PFSK-1 (cell line): ENCODE measurements at regions not wholly inside any gene's neighbourhood (a gene's known extent, or its start where the extent isn't known, plus 50 kb on each side); places are given as distances from the start of the nearest gene placed in this dataset.

Experiments
- FOXP2 ChIP-seq: optimal IDR thresholded peaks from 2 replicates; pipeline ENCODE3; 2011; ENCODE audit warnings: borderline replicate concordance, control low read depth, inconsistent platforms; ENCODE audit not compliant: insufficient read depth; ENCODE audit errors: extremely low read length, extremely low read depth
- POLR2AphosphoS5 ChIP-seq: IDR thresholded peaks from 2 replicates; pipeline ENCODE4 v1.6.1; 2012; ENCODE audit warnings: low read depth, mild to moderate bottlenecking, control low read depth, low read length, moderate library complexity
- REST ChIP-seq, 2 experiments: IDR thresholded peaks; 2 replicates each; pipeline versions ENCODE4 v1.6.1 to v1.8.0; 2011 to 2012; ENCODE audit warnings: low read depth in 2 of 2, low read length in 2 of 2, control low read depth in 1 of 2, inconsistent platforms in 1 of 2, mild to moderate bottlenecking in 1 of 2, moderate library complexity in 1 of 2; ENCODE audit not compliant: insufficient read depth in 1 of 2
- SIN3A ChIP-seq: IDR thresholded peaks from 2 replicates; pipeline ENCODE4 v1.6.1; 2012; ENCODE audit warnings: mild to moderate bottlenecking, low read length, moderate library complexity, borderline replicate concordance; ENCODE audit not compliant: insufficient read depth
- TAF1 ChIP-seq: IDR thresholded peaks from 2 replicates; pipeline ENCODE4 v1.6.1; 2012; ENCODE audit warnings: low read length, control low read depth, borderline replicate concordance; ENCODE audit not compliant: insufficient read depth

GRCh38 chr7:115676707-115677106 lies 353.9 kb downstream of the TFEC start:
- TF ChIP-seq POLR2AphosphoS5 (no peak), FOXP2 (no peak), TAF1 (no peak)

GRCh38 chr7:115676080-115676479 lies 354.5 kb downstream of the TFEC start:
- TF ChIP-seq SIN3A, result no peak

- TF ChIP-seq FOXP2, result no peak
- no peak for TF ChIP-seq SIN3A
- no peak for TF ChIP-seq POLR2AphosphoS5
- no peak for TF ChIP-seq TAF1
- no peak for TF ChIP-seq REST (IDR thresholded peaks at IDR 0.05; ENCODE audit: insufficient read depth in 1 of 2, low read depth in 2 of 2, low read length in 2 of 2)
Observed at GRCh38 chr7:115674467-115675024, 356.0 kb downstream of the TFEC start.

- no peak for TF ChIP-seq TAF1
- no peak for TF ChIP-seq FOXP2
- no peak for TF ChIP-seq POLR2AphosphoS5
- no peak for TF ChIP-seq SIN3A
- no peak for TF ChIP-seq REST (IDR thresholded peaks at IDR 0.05; ENCODE audit: insufficient read depth in 1 of 2, low read depth in 2 of 2, low read length in 2 of 2)
Observed at GRCh38 chr7:115672024-115672423, 358.5 kb downstream of the TFEC start.

GRCh38 chr7:115662676-115663075 lies 367.9 kb downstream of the TFEC start:
- TF ChIP-seq REST (IDR thresholded peaks at IDR 0.05; ENCODE audit: insufficient read depth in 1 of 2, low read depth in 2 of 2, low read length in 2 of 2), result no peak
- no peak for TF ChIP-seq TAF1
- TF ChIP-seq FOXP2, result no peak
- no peak for TF ChIP-seq POLR2AphosphoS5
- TF ChIP-seq SIN3A, result no peak

- TF ChIP-seq POLR2AphosphoS5 (no peak), FOXP2 (no peak), SIN3A (no peak), TAF1 (no peak), REST (IDR thresholded peaks at IDR 0.05; ENCODE audit: insufficient read depth in 1 of 2, low read depth in 2 of 2, low read length in 2 of 2) (no peak)
Observed at GRCh38 chr7:115662120-115662519, 368.4 kb downstream of the TFEC start.
